ENCODE measurements at regions not wholly inside any gene's neighbourhood (a gene's known extent, or its start where the extent isn't known, plus 50 kb on each side); places are given as distances from the start of the nearest gene placed in this dataset.

- Histone ChIP-seq H3K4me1 (no peaks in the 10 kb centered on the region), H3K27ac (no peak overlapping the region), H3K9me3 (no peaks in the 10 kb centered on the region), H3K4me2 (no peak overlapping the region), H3K4me3 (no peak overlapping the region)
- FAIRE-seq (no peak), ATAC-seq (peak; percentile 1 to 31), DNase-seq (ENCODE audit: low read depth in 1 of 2, low spot score in 1 of 2) (peak in 1 of 2 experiments; percentile 94)
- peak; percentile 82; the same call in 1 of the 3 replicates for TF ChIP-seq NR3C1 (IDR thresholded peaks at IDR 0.05)
- no peak for TF ChIP-seq CBX2 (IDR thresholded peaks at IDR 0.05; ENCODE audit: borderline replicate concordance, low read depth)
- no peak for TF ChIP-seq MAFK (IDR thresholded peaks at IDR 0.05; ENCODE audit: partially characterized antibody)
- POLR2A ChIA-PET: no interaction called here
- WGBS (ENCODE audit: missing lambda C conversion rate): under 1% methylated on average over 3 of the region's 3 CpGs
- CTCF ChIA-PET: interaction anchor here (1.8 kb wide), 1 partner anchor 13 kb away, joined by 4 read pairs; no protein-coding TSS in a partner anchor
These were observed 1528.0 kb upstream of the TPTE start for GRCh38 chr21:8993284-8993942.

- Histone ChIP-seq H3K27ac (no peak overlapping the region), H3K4me3 (no peak overlapping the region), H3K4me1 (no peaks in the 10 kb centered on the region), H3K9me3 (no peaks in the 10 kb centered on the region), H3K4me2 (no peak overlapping the region)
- ATAC-seq: peak; percentile 0 to 3
- CTCF ChIA-PET: no interaction called here
- WGBS (ENCODE audit: missing lambda C conversion rate): 9% methylated on average over 7 of the region's 7 CpGs
- peak in 1 of 2 experiments; percentile 96 for DNase-seq (ENCODE audit: low read depth in 1 of 2, low spot score in 1 of 2)
- POLR2A ChIA-PET: no interaction called here
- no peak for FAIRE-seq
- TF ChIP-seq HES2 (IDR thresholded peaks at IDR 0.05): no peak
- TF ChIP-seq EHMT2 (IDR thresholded peaks at IDR 0.05; ENCODE audit: low read depth): no peak
- no peak for TF ChIP-seq FOXS1 (CRISPR knock-in tag; IDR thresholded peaks at IDR 0.05)
- TF ChIP-seq HOXB5 (CRISPR knock-in tag; IDR thresholded peaks at IDR 0.05): no peak
- no peak for TF ChIP-seq HOXB13 (CRISPR knock-in tag; IDR thresholded peaks at IDR 0.05; ENCODE audit: low read depth)
- TF ChIP-seq ATOH8 (CRISPR knock-in tag; IDR thresholded peaks at IDR 0.05; ENCODE audit: low read depth): no peak
- no peak for TF ChIP-seq RNF2 (IDR thresholded peaks at IDR 0.05; ENCODE audit: borderline replicate concordance, low read depth)
- TF ChIP-seq RCOR1 (IDR thresholded peaks at IDR 0.05; ENCODE audit: low read depth, low read length): no peak
- TF ChIP-seq E2F6 (IDR thresholded peaks at IDR 0.05; ENCODE audit: borderline replicate concordance, low read depth): no peak
- TF ChIP-seq BCL3 (IDR thresholded peaks at IDR 0.05): peak; percentile 64; the same call in 1 of the 3 replicates
- TF ChIP-seq BHLHE40 (IDR thresholded peaks at IDR 0.05; ENCODE audit: low read depth, low read length): no peak
- no peak for TF ChIP-seq SREBF2 (IDR thresholded peaks at IDR 0.05)
- TF ChIP-seq RFX5 (IDR thresholded peaks at IDR 0.05): no peak
- TF ChIP-seq GATA3 (IDR thresholded peaks at IDR 0.05; ENCODE audit: borderline replicate concordance): 0 out of 2 replicates have a peak, but pooled peaks have one; percentile 21
- no peak for TF ChIP-seq CBX2 (IDR thresholded peaks at IDR 0.05; ENCODE audit: borderline replicate concordance, low read depth)
- TF ChIP-seq NPAS2 (CRISPR knock-in tag; IDR thresholded peaks at IDR 0.05; ENCODE audit: borderline replicate concordance): no peak
- TF ChIP-seq FOSB (CRISPR knock-in tag; IDR thresholded peaks at IDR 0.05): no peak
- no peak for TF ChIP-seq ELK1 (IDR thresholded peaks at IDR 0.05; ENCODE audit: low read depth, low read length)
- TF ChIP-seq POLR2AphosphoS2 (conservative IDR thresholded peaks at IDR 0.05; ENCODE audit: low read length): no peak
- peak; percentile 27; the same call in 1 of the 2 replicates for TF ChIP-seq JUNB (IDR thresholded peaks at IDR 0.05)
- TF ChIP-seq ZC3H11A (IDR thresholded peaks at IDR 0.05): no peak
- no peak for TF ChIP-seq NFE2L2 (conservative IDR thresholded peaks at IDR 0.05; ENCODE audit: low read length)
- TF ChIP-seq CBX8 (IDR thresholded peaks at IDR 0.05): no peak
- no peak for TF ChIP-seq EHF (CRISPR knock-in tag; IDR thresholded peaks at IDR 0.05)
- TF ChIP-seq NR3C1 (IDR thresholded peaks at IDR 0.05): peak; percentile 18; the same call in 1 of the 3 replicates
- TF ChIP-seq EP300 (IDR thresholded peaks at IDR 0.05): no peak
- TF ChIP-seq USF2 (IDR thresholded peaks at IDR 0.05): no peak
- no peak for TF ChIP-seq HDAC2 (IDR thresholded peaks at IDR 0.05)
- TF ChIP-seq RARB (CRISPR knock-in tag; IDR thresholded peaks at IDR 0.05): no peak
- TF ChIP-seq ZNF302 (CRISPR knock-in tag; IDR thresholded peaks at IDR 0.05): no peak
- TF ChIP-seq PBX3 (IDR thresholded peaks at IDR 0.05): peak; percentile 27; the same call in 1 of the 2 replicates
These were observed 1527.3 kb upstream of the TPTE start for GRCh38 chr21:8993943-8994639.

Data from A549 (cell line).